PFSK-1 (cell line): ENCODE measurements at regions not wholly inside any gene's neighbourhood (a gene's known extent, or its start where the extent isn't known, plus 50 kb on each side); places are given as distances from the start of the nearest gene placed in this dataset.

ENCODE experiments used
- POLR2AphosphoS5 ChIP-seq: IDR thresholded peaks from 2 replicates; pipeline ENCODE4 v1.6.1; 2012; ENCODE audit warnings: low read depth, mild to moderate bottlenecking, control low read depth, low read length, moderate library complexity
- SIN3A ChIP-seq: IDR thresholded peaks from 2 replicates; pipeline ENCODE4 v1.6.1; 2012; ENCODE audit warnings: mild to moderate bottlenecking, low read length, moderate library complexity, borderline replicate concordance; ENCODE audit not compliant: insufficient read depth
- TF ChIP-seq, protein P1 (sequence below), 2 experiments: IDR thresholded peaks; 2 replicates each; pipeline versions ENCODE4 v1.6.1 to v1.8.0; 2011 to 2012; ENCODE audit warnings: low read depth in 2 of 2, low read length in 2 of 2, control low read depth in 1 of 2, inconsistent platforms in 1 of 2, mild to moderate bottlenecking in 1 of 2, moderate library complexity in 1 of 2; ENCODE audit not compliant: insufficient read depth in 1 of 2

DNA sequence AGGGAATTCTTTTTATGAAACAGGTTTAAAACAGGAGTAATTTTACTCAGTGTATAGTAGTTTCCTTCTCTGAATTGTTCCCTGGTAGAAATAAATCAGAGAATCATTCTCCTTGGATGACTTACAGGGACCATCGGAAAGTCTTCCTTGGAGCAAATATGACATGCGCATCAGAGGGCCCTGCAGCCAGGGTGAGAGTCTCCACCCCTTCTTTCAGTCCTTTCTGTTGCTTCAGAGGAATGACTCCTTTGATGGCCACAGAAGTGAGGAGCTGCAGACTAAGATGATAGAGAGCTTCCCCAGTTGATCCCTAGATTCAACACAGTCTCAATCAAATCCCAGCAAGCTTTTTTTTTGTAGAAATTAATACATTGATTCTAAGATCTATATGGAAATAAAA lies 294.8 kb upstream of the UMPS start:
- TF ChIP-seq, protein P1, sequence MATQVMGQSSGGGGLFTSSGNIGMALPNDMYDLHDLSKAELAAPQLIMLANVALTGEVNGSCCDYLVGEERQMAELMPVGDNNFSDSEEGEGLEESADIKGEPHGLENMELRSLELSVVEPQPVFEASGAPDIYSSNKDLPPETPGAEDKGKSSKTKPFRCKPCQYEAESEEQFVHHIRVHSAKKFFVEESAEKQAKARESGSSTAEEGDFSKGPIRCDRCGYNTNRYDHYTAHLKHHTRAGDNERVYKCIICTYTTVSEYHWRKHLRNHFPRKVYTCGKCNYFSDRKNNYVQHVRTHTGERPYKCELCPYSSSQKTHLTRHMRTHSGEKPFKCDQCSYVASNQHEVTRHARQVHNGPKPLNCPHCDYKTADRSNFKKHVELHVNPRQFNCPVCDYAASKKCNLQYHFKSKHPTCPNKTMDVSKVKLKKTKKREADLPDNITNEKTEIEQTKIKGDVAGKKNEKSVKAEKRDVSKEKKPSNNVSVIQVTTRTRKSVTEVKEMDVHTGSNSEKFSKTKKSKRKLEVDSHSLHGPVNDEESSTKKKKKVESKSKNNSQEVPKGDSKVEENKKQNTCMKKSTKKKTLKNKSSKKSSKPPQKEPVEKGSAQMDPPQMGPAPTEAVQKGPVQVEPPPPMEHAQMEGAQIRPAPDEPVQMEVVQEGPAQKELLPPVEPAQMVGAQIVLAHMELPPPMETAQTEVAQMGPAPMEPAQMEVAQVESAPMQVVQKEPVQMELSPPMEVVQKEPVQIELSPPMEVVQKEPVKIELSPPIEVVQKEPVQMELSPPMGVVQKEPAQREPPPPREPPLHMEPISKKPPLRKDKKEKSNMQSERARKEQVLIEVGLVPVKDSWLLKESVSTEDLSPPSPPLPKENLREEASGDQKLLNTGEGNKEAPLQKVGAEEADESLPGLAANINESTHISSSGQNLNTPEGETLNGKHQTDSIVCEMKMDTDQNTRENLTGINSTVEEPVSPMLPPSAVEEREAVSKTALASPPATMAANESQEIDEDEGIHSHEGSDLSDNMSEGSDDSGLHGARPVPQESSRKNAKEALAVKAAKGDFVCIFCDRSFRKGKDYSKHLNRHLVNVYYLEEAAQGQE (IDR thresholded peaks at IDR 0.05; ENCODE audit: insufficient read depth in 1 of 2, low read depth in 2 of 2, low read length in 2 of 2): no peak
- TF ChIP-seq SIN3A: no peak
- no peak for TF ChIP-seq POLR2AphosphoS5
